Endothelial cell (in vitro differentiated cells): ENCODE measurements at regions not wholly inside any gene's neighbourhood (a gene's known extent, or its start where the extent isn't known, plus 50 kb on each side); places are given as distances from the start of the nearest gene placed in this dataset.

Experiments
- DNase-seq: peaks from one replicate; pipeline ENCODE4 v3.0.0; 2021; ENCODE audit warnings: low spot score
- H3K27ac Mint-ChIP-seq: one replicate; pipeline ENCODE4 v1.8.0; 2021; ENCODE audit warnings: mixed read lengths, inconsistent platforms; ENCODE audit not compliant: unreplicated experiment
- H3K27me3 Mint-ChIP-seq: one replicate; pipeline ENCODE4 v1.8.0; 2021; ENCODE audit warnings: mild to moderate bottlenecking, moderate library complexity, mixed read lengths, inconsistent platforms; ENCODE audit not compliant: unreplicated experiment
- H3K36me3 Mint-ChIP-seq: one replicate; pipeline ENCODE4 v1.8.0; 2021; ENCODE audit warnings: mild to moderate bottlenecking, low read depth, mixed read lengths, inconsistent platforms; ENCODE audit not compliant: unreplicated experiment
- H3K4me1 Mint-ChIP-seq: one replicate; pipeline ENCODE4 v1.8.0; 2021; ENCODE audit warnings: mild to moderate bottlenecking, mixed read lengths, inconsistent platforms; ENCODE audit not compliant: unreplicated experiment
- H3K4me3 Mint-ChIP-seq: one replicate; pipeline ENCODE4 v1.8.0; 2021; ENCODE audit warnings: mild to moderate bottlenecking, mixed read lengths, inconsistent platforms; ENCODE audit not compliant: unreplicated experiment
- H3K9me3 Mint-ChIP-seq: one replicate; pipeline ENCODE4 v1.8.0; 2021; ENCODE audit warnings: mixed read lengths, inconsistent platforms; ENCODE audit not compliant: unreplicated experiment
- TF ChIP-seq, protein P1 (sequence below): fragments of 200-600 bp; sonication (generic); IDR thresholded peaks from one replicate; pipeline ENCODE4 v1.5.0; 2021; ENCODE audit warnings: antibody characterized with exemption; ENCODE audit not compliant: unreplicated experiment

- no peaks in the 10 kb centered on the region for H3K4me1 Mint-ChIP-seq
- peaks cover 1% of the 10 kb centered on the region for H3K27me3 Mint-ChIP-seq
- H3K36me3 Mint-ChIP-seq: no peaks in the 10 kb centered on the region
- H3K4me3 Mint-ChIP-seq: no peak overlapping the region
- no peak for DNase-seq
- TF ChIP-seq, protein P1, sequence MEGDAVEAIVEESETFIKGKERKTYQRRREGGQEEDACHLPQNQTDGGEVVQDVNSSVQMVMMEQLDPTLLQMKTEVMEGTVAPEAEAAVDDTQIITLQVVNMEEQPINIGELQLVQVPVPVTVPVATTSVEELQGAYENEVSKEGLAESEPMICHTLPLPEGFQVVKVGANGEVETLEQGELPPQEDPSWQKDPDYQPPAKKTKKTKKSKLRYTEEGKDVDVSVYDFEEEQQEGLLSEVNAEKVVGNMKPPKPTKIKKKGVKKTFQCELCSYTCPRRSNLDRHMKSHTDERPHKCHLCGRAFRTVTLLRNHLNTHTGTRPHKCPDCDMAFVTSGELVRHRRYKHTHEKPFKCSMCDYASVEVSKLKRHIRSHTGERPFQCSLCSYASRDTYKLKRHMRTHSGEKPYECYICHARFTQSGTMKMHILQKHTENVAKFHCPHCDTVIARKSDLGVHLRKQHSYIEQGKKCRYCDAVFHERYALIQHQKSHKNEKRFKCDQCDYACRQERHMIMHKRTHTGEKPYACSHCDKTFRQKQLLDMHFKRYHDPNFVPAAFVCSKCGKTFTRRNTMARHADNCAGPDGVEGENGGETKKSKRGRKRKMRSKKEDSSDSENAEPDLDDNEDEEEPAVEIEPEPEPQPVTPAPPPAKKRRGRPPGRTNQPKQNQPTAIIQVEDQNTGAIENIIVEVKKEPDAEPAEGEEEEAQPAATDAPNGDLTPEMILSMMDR: no peak
- no peak overlapping the region for H3K27ac Mint-ChIP-seq
- no peaks in the 10 kb centered on the region for H3K9me3 Mint-ChIP-seq
Measured at GRCh38 chr18:39191058-39191457, 1625.5 kb upstream of the CELF4 start.

DNA sequence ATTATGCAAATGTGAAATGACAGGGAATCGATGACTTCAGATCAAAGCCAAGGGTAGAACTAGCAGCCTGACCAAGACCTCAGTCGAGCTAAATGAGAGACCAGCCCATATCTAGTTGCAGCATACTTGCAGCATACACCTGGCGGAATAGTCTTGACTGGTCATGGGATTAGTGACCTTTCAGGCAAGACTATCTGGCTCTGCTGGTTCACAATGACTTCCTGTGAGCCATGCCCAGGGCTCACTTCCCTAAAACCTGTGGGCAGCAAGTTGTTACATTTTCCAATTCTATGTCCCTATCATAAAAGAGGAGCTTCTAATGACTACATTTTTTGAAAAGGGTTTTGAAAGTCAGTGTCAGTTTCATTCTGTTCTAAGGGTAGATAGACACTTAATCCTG is 1624.9 kb upstream of the CELF4 start:
- no peaks in the 10 kb centered on the region for H3K36me3 Mint-ChIP-seq
- H3K9me3 Mint-ChIP-seq: no peaks in the 10 kb centered on the region
- DNase-seq: no peak
- no peak overlapping the region for H3K4me3 Mint-ChIP-seq
- no peak overlapping the region for H3K27ac Mint-ChIP-seq
- TF ChIP-seq, protein P1: no peak
- H3K4me1 Mint-ChIP-seq: no peaks in the 10 kb centered on the region
- peaks cover 1% of the 10 kb centered on the region for H3K27me3 Mint-ChIP-seq

DNA sequence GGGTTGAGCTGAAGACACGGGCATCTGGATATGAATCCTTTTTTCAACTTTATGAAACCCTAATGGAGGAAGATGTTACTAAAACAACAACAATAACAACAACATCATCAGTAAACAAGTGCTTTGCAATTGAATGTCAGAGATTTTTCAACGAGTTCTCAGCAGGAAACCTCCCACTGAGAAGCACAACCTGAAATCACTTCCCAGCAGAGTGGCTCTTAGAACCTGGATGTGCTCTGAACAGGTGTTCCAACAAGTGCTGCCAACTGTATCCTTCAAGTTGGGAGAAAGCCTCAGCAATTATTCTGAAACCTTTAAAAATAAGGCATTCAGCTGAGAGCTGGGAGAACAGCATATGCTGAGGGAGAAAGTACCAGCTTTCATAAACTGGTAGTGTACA is 1622.7 kb upstream of the CELF4 start:
- H3K9me3 Mint-ChIP-seq: no peaks in the 10 kb centered on the region
- TF ChIP-seq, protein P1: no peak
- H3K27me3 Mint-ChIP-seq: peaks cover 1% of the 10 kb centered on the region
- no peak overlapping the region for H3K27ac Mint-ChIP-seq
- no peak for DNase-seq
- no peaks in the 10 kb centered on the region for H3K4me1 Mint-ChIP-seq
- no peaks in the 10 kb centered on the region for H3K36me3 Mint-ChIP-seq
- H3K4me3 Mint-ChIP-seq: no peak overlapping the region

DNA sequence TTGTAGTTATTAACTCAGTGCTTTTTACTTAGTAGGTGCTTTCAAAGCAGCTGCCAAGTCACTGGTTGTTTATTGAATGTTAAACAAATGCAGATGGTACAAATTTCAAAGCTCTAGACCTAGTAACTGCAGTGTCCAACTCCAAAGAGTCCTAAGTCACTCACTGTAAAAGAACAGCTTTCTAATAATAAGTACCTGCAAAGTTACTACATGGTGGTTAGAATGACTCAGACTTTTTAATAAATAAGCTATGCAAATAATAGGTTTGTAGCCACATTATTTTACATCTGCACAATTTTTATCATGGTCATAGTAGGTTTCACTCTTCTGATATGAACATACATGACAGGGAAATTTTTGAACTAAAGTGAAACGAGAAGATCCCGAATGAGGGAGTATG is 1620.4 kb upstream of the CELF4 start:
- Mint-ChIP-seq H3K27me3 (peaks cover 1% of the 10 kb centered on the region), H3K9me3 (no peaks in the 10 kb centered on the region), H3K36me3 (no peaks in the 10 kb centered on the region)

GRCh38 chr18:39184176-39184575 is 1618.6 kb upstream of the CELF4 start:
- TF ChIP-seq, protein P1: no peak
- no peak for DNase-seq
- Mint-ChIP-seq H3K4me3 (no peak overlapping the region), H3K4me1 (no peaks in the 10 kb centered on the region), H3K36me3 (no peaks in the 10 kb centered on the region), H3K27me3 (peaks cover 2% of the 10 kb centered on the region), H3K27ac (no peak overlapping the region), H3K9me3 (no peaks in the 10 kb centered on the region)

More for the DNA sequence above, 1620.4 kb upstream of the CELF4 start:
- H3K27ac Mint-ChIP-seq: no peak overlapping the region
- DNase-seq: no peak
- H3K4me3 Mint-ChIP-seq: no peak overlapping the region
- TF ChIP-seq, protein P1: no peak
- no peaks in the 10 kb centered on the region for H3K4me1 Mint-ChIP-seq
